Lower leg skin (tissue), 4 donors: ENCODE measurements at regions not wholly inside any gene's neighbourhood (a gene's known extent, or its start where the extent isn't known, plus 50 kb on each side); places are given as distances from the start of the nearest gene placed in this dataset.
"Not testable (repeated sequence)": the region's sequence is repeated elsewhere in the genome, so short reads cannot be mapped to it uniquely, and the experiment has no call there.

Experiments used
- DNase-seq, 2 donors: peaks; one replicate each; pipeline ENCODE4 v3.0.0-alpha.2; 2019; ENCODE audit warnings: low spot score in 2 of 2
- H3K4me3 ChIP-seq: fragments of 200-600 bp; sonication (generic); 2 replicates; pipeline ENCODE4 v1.5.1; 2017; ENCODE audit warnings: mild to moderate bottlenecking, low read depth; ENCODE audit not compliant: poor library complexity, severe bottlenecking
- POLR2A ChIP-seq, 2 donors: fragments of 450-650 bp; IDR thresholded peaks; one replicate each; pipeline ENCODE4 v1.6.1; 2016 to 2017; ENCODE audit warnings: antibody characterized with exemption in 2 of 2, mild to moderate bottlenecking in 1 of 2, moderate library complexity in 1 of 2
- WGBS, 2 donors: methylation state at CpG; one replicate each; pipeline ENCODE4 v1.1.5; 2018; 5-methylcytosine and 5-hydroxymethylcytosine counted together
- intact Hi-C: fragments of 100-400 bp; cut with DNase I; formaldehyde crosslinking; loops from one replicate; pipeline ENCODE4 v1.15.0; 2023; ENCODE audit warnings: low total_unique reads
- TF ChIP-seq, protein P1 (sequence below), 3 donors: fragments of 450-650 bp; IDR thresholded peaks; one replicate each; pipeline ENCODE4 v1.5.1; 2016; ENCODE audit warnings: antibody characterized with exemption in 3 of 3, mild to moderate bottlenecking in 3 of 3, moderate library complexity in 2 of 3

DNA sequence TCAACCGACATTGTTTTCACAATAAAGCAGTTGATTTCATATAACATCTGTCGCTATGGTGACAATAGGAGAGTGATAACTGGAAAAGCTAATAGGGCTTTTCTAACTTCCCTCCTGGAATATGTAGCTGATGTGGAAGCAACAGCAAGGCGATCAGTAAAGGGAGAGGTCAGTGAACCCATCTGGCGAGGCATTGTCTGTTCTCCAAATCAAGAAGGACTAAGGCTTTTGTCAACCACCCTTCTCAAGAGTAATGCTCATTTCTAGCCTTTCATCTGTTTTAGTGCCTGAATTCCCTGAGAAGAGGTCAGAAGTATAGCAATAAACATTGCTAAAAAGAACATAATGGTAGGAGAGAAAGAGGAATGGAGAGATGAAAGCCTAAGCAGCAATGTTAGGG lies 201.3 kb downstream of the AKAP7 start:
- intact Hi-C loops, result no loop called here
- WGBS, 2 donors, result 76 to 84% methylated on average over 4 of the region's 4 CpGs
- TF ChIP-seq POLR2A (IDR thresholded peaks at IDR 0.05), result no peak
- TF ChIP-seq, protein P1, sequence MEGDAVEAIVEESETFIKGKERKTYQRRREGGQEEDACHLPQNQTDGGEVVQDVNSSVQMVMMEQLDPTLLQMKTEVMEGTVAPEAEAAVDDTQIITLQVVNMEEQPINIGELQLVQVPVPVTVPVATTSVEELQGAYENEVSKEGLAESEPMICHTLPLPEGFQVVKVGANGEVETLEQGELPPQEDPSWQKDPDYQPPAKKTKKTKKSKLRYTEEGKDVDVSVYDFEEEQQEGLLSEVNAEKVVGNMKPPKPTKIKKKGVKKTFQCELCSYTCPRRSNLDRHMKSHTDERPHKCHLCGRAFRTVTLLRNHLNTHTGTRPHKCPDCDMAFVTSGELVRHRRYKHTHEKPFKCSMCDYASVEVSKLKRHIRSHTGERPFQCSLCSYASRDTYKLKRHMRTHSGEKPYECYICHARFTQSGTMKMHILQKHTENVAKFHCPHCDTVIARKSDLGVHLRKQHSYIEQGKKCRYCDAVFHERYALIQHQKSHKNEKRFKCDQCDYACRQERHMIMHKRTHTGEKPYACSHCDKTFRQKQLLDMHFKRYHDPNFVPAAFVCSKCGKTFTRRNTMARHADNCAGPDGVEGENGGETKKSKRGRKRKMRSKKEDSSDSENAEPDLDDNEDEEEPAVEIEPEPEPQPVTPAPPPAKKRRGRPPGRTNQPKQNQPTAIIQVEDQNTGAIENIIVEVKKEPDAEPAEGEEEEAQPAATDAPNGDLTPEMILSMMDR (IDR thresholded peaks at IDR 0.05), result no peak
- H3K4me3 ChIP-seq, result no peak overlapping the region
- DNase-seq, result no peak

DNA sequence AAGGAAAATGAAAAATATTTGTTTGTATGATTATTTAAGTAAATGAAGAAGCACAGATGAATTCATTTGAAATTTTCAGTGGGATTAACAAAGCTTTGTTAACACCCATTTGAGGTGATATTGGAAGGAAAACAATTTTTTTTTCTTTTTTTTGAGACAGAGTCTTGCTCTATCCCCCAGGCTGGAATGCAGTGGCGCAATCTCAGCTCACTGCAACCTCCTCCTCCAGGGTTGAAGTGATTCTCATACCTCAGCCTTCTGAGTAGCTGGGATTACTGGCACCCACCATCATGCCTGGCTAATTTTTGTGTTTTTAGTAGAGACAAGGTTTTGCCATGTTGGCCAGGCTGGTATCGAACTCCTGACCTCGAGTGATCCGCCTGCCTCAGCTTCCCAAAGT lies 211.6 kb downstream of the AKAP7 start:
- DNase-seq, H3K4me3 ChIP-seq, intact Hi-C loops: not testable (repeated sequence)
- 96% methylated on average over 4 of the region's 4 CpGs for WGBS, 2 donors

DNA sequence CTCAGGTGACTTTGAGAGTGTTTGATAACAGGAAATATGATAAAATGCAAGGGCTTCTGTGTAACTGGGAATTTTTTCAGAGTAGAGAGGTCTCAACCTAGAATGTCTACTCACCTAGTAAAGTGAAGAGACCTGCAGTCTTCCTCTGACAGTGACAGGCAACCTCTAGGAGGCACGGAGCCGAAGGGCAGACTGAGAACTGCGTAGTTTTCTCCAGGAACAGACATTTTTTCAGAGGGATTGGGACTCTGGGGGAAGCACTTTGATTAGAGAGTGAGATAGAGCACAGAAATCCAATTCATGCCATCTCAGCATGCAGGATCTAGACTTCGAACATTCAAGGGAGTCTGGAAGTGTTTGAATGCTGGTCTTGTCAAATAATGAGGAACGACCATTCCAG lies 213.3 kb downstream of the AKAP7 start:
- no peak overlapping the region for H3K4me3 ChIP-seq
- no peak for DNase-seq
- TF ChIP-seq, protein P1 (IDR thresholded peaks at IDR 0.05), result no peak
- no peak for TF ChIP-seq POLR2A (IDR thresholded peaks at IDR 0.05)
- intact Hi-C loops, result no loop called here
- 87% methylated on average over 5 of the region's 5 CpGs for WGBS, 2 donors

DNA sequence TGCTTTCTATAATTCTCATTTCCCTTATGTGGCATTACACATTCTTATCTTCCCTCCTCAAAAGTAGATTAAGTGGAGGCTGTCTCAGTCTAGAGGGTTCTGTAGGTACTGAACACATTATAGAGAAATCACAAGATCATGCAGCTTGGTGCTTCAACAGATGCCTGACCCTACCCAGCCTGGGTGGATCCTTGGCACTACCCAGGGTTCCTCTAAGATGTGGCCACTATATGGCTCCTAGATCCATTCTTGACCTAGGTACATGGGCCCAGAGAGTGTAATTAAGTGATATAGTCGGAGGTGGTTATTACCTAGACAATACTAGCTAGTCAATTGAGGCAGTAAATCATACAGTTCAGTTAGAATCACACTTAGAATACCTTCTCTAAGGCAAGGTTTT lies 213.9 kb downstream of the AKAP7 start:
- H3K4me3 ChIP-seq, result no peak overlapping the region
- intact Hi-C loops, result no loop called here
- no peak for DNase-seq
- TF ChIP-seq, protein P1 (IDR thresholded peaks at IDR 0.05), result no peak
- no peak for TF ChIP-seq POLR2A (IDR thresholded peaks at IDR 0.05)
- WGBS, 2 donors, result 55 to 71% methylated on average over 1 of the region's 1 CpG

DNA sequence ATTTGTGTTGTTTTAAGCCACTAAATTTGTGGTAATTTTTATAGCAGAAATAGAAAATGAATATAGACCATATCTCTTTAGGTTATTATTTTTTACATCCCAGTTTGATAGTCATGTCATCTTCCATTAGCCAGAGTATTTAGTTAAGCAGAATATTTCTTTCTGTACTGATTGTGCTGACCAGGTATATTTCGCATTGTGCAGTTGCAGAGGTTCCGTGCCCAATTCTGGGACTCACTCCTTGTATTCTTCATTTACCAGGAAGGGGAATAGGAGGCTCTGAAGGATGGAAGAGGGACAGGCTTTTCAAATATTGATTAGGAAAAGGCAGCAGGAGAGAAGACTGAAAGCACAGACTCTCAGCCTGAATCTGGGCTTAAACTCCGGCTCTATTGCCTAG lies 217.8 kb downstream of the AKAP7 start:
- no peak for DNase-seq
- intact Hi-C loops, result no loop called here
- WGBS, 2 donors, result 92 to 95% methylated on average over 3 of the region's 3 CpGs
- H3K4me3 ChIP-seq, result no peak overlapping the region
- TF ChIP-seq, protein P1 (IDR thresholded peaks at IDR 0.05), result no peak
- TF ChIP-seq POLR2A (IDR thresholded peaks at IDR 0.05), result no peak

DNA sequence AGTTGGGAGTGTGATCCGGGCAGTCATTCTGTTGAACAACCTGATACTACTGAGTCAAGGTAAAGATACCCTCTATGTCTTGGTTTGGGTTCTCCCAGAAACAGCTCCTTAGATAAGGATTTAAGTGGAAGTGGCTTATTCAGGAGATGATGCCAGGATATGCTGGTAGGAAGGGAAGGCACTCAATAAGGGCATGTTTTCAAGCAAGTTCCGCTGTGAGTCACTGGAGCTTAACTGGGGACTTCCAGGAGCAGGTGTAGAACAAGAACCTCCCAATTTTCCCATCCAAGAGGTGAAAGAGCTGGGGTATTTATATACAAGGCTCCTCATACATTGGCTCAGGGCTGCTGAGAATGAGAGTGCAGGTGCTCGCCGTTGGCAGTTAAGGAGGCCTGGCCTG lies 218.6 kb downstream of the AKAP7 start:
- H3K4me3 ChIP-seq, result no peak overlapping the region
- WGBS, 2 donors, result 91 to 95% methylated on average over 4 of the region's 4 CpGs
- DNase-seq, result no peak
- intact Hi-C loops, result no loop called here
- TF ChIP-seq POLR2A (IDR thresholded peaks at IDR 0.05), result no peak
- TF ChIP-seq, protein P1 (IDR thresholded peaks at IDR 0.05), result no peak
